HG03565 (cell line): ENCODE measurements at regions not wholly inside any gene's neighbourhood (a gene's known extent, or its start where the extent isn't known, plus 50 kb on each side); places are given as distances from the start of the nearest gene placed in this dataset.
"Not testable (repeated sequence)": the region's sequence is repeated elsewhere in the genome, so short reads cannot be mapped to it uniquely, and the experiment has no call there.

ENCODE experiments used
- ATAC-seq: cut with Tn5 transposase; IDR thresholded peaks from one replicate; pipeline ENCODE4 v1.9.1; 2021; ENCODE audit warnings: mild to moderate bottlenecking, moderate library complexity; ENCODE audit not compliant: unreplicated experiment

GRCh38 chr13:33340631-33341030 is 55.1 kb upstream of the STARD13 start:
- ATAC-seq: no peak

- ATAC-seq: no peak
Observed at GRCh38 chr13:33341861-33342452, 56.4 kb upstream of the STARD13 start.

DNA sequence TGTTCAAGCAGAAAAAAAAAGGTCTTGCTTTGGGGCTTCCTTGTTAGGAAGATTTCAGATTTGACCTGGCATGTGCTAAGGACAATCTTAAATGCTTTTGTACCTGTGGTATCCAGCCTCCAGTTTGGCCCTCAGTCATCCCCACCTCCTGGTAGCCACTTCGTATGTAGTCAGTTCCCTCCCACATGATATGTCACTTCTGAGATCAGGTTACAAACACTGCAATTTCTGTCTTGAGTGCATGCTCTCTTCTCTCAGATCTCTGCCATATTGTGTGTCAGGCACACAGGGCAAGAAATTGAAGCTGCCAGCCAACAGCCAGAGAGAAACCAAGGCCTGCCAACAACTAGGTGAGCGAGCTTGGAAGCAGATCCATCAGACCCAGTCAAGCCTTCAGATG is 60.3 kb upstream of the STARD13 start:
- ATAC-seq: no peak

DNA sequence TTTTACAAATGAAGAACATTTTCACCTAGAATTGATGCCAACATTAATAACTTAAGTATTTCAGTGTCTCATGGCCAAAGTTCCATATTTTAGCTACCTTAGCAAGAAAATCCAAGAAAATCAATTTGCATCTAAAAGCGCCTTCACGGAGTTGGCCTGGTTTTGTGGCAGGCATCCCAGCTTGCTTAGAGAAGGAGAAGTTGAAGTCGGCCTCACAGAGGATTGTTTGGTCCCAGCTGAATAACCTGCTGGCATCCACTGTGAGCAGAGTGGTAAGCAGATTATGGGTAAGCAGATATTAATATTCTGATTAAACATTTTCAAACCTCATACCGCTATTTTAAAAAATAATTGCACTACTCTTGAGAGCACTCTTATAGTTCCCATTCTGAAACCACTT is 62.3 kb upstream of the STARD13 start:
- no peak for ATAC-seq

GRCh38 chr13:33348366-33348765 is 62.8 kb upstream of the STARD13 start:
- no peak for ATAC-seq

DNA sequence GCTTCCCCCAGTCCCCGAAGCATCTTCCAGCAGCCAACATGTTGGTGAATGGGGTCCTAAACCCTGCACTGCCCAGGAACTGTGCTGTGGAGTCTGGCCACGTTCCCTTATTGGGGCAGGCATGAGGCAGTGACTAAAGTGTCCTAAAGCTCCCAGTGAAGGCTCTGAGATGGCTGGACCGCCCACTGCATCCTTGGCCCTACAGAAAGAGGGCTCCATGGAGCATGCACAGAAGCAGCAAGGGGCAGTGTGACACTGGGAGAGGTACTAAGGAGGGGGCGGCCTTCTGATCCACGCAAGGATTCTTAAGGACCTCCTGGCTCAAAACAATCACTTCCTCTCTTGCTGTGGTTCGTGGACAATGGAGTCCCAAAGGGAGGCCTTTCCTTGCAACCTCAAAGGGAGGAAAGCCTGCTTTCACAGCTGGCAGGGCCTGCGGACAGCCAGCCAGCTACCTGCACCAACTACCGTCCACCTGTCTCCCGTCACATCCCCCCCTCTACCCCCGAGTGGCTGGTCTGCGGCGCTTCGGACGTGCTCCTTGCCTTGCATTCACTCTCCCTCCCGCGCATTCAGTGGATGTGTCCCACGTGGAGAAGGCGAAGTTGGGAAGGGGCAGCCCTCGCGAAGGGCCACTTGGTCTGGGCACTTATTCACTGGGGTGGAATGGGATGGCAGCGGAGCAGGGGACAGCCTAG is 63.9 kb upstream of the STARD13 start:
- no peak for ATAC-seq

GRCh38 chr13:33349986-33350826 is 64.7 kb upstream of the STARD13 start:
- no peak for ATAC-seq

GRCh38 chr13:33351319-33351718 is 65.8 kb upstream of the STARD13 start:
- ATAC-seq: no peak

GRCh38 chr13:33352041-33352440 is 66.5 kb upstream of the STARD13 start:
- no peak for ATAC-seq

DNA sequence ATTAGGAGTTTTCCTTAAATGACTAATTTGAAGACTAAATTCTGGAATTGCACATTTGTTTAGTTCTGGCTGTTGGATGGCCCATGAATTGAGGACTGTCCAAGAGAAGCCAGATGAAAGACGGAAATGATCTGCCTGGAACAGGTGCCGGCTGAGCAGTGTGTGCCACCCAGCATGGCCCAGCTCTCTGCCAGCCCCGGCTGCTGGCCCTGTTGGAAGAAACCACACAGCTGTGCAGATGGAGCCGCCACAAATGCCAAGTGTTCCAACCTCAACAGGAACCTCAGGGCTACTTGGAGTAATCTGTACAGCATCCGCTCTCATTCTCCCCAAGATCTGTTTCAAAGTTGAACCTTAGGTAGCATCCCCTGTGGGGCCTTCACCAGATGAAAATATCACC is 67.0 kb upstream of the STARD13 start:
- no peak for ATAC-seq

- peak; percentile 81 for ATAC-seq
Observed at GRCh38 chr13:33353210-33353609, 67.7 kb upstream of the STARD13 start.

GRCh38 chr13:33353646-33354045 is 68.1 kb upstream of the STARD13 start:
- ATAC-seq: no peak

DNA sequence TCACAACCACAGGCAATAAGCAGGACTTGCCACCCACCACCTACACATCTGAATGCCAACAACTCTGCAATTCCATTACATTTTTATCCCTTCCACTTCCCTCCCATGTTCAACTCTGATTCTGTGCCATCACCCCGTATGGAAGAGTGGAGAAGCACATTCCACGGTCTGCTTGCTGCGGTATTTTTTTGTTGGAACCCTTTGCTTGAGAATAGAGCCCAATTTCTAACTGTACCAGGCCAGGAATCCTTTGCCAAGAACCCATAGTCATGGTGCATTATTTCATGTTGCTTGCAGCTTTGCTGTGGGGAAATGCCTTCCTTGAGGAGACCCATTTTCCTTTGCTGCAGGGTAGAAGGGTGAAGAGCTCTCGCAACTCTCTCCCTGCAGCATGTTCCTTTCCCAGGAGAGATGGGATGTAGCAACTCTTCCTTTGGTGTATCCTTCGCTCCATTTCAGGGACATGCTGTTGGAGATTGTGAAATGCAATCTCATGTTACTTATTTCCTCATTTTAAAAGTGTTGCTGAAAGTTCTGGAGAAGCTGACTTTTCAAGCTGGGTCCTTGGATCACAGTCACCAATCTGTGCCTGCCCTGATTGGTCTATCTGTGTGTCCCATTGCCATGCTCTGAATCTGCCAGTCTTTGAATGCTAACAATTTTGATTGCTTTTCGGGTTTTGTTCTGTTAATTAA is 69.8 kb upstream of the STARD13 start:
- ATAC-seq: no peak

DNA sequence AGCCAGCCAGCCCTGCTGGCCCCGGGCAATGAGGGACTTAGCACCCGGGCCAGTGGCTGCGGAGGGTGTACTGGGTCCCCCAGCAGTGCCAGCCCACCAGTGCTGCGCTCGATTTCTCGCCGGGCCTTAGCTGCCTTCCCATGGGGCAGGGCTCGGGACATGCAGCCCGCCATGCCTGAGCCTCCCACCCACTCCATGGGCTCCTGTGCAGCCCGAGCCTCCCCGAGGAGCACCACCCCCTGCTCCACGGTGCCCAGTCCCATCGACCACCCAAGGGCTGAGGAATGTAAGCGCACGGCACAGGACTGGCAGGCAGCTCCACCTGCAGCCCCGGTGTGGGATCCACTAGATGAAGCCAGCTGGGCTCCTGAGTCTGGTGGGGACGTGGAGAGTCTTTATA is 72.5 kb upstream of the STARD13 start:
- not testable (repeated sequence) for ATAC-seq

- ATAC-seq: no peak
Observed at GRCh38 chr13:33362986-33363727, 77.6 kb upstream of the STARD13 start.

DNA sequence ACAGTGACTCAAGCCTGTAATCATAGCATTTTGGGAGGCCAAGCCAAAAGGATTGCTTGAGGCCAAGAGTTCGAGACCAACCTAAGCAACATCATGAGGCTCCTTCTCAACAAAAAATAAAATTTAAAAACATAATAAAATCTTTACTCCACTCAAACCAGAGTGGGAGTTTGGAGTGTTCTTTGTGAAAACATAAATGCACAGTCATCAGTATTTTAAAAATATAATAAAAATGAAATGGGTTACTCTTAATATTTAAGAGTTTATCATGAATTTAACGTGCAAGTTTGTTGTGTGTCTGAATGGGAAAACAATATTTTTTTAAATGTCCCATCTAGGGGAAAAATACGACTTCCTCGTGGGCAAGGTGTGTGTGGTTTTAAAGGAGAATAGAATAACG is 78.6 kb upstream of the STARD13 start:
- ATAC-seq: no peak

DNA sequence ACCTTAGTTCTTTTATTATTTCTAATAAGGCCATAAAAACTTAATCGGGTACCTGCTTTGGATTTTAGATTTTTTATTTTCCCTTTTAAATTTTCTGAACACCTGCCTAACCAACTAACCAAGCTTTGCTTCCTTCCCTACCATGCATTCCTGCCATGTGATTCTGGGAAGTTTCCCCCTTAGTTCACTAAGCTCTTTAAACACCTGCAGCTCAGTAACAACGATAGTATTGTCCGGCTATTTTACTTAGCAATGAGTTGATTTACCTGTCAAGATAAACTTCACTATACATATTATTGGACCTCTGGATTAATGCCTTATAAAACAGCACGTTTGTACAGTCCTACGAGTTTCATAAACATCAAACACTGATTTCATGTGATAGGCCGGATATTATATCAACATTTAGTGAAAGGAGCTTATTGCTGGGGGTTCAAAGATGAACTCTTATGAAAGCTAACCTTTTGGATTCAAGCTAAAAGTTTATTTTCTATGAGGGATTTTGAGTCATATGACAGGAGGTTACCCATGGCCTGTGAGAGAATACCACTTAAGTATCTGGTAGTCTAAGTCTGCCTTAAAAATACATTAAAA is 81.0 kb upstream of the STARD13 start:
- no peak for ATAC-seq

- no peak for ATAC-seq
Observed at GRCh38 chr13:33367171-33367895, 81.8 kb upstream of the STARD13 start.

DNA sequence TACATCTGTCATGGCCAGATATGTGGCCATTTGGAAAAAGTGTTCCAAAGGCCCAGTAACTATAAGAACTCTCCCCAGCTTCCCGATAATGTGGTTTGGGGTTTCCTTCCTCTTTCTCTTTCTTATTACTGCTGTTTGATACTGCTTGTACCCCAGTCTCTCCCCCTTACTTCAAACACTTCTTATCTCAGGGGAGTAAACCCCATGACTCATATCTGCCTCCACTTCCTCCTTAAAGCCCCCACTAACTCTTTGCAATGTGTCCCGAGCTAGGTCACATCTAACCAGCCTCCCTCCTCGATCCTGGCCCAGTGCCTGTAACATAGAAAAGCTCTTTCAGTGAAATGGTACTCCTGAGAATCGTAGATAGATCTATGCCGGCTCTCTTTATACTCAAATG is 82.4 kb upstream of the STARD13 start:
- no peak for ATAC-seq

DNA sequence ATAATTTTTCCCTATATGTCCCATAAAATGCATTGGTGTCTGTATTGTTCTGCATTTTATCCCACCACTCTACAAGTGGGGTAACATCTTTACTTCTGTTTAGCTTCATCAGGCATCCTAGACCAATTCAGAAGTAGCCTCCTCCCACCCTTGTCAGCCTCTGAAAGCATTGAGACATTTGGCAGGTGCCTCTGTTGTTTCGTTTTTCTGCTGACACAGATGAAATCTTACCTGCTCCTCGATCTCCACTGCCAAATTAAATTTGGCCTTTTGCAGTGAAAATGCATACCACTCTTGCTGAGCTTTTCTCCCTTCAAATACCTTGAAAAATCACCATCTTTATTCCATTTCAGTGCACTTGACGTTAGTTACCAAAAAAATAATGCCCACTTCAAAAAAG is 83.5 kb upstream of the STARD13 start:
- no peak for ATAC-seq
